Cerebellar nuclear complex (tissue), 1 donor: ENCODE measurements at regions not wholly inside any gene's neighbourhood (a gene's known extent, or its start where the extent isn't known, plus 50 kb on each side); places are given as distances from the start of the nearest gene placed in this dataset.
"Not testable (repeated sequence)": the region's sequence is repeated elsewhere in the genome, so short reads cannot be mapped to it uniquely, and the experiment has no call there.

Experiments
- DNase-seq, 2 experiments: peaks; one replicate each; lab custom pipeline; 2025; lab: John Stamatoyannopoulos, UW

DNA sequence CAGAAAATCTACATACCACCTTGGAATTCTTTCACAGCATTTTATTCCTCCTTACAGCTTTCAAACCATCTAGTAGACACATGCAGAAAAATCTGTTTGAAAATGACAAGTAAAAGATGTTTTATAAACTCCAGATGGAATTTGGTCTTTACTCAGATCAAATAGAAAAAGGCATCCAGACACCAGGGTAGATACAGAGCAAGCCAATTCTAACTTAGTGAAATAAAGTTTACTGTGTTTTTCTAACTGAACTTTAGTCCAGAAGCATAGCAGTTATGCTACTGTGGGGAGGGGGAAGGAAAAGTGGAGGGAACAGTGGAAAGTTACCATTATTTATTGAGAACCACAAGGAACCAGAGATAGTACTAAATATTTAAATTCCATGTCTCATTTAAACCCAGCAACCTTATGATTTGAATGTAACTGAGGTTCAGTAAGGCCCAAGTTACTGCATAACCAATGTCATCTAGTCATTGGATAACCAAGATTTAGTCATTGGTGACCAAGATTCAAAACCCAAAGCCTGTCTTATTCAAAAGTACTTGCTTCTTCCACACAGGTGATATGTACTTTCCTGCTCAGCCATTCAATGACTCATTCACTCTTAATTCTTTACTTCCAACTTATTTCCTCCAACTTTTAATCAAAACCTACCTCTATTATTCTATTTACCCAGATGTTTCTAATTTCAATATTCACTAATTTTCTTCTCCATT is 57.7 kb downstream of the RAD51AP2 start:
- no peak for DNase-seq

DNA sequence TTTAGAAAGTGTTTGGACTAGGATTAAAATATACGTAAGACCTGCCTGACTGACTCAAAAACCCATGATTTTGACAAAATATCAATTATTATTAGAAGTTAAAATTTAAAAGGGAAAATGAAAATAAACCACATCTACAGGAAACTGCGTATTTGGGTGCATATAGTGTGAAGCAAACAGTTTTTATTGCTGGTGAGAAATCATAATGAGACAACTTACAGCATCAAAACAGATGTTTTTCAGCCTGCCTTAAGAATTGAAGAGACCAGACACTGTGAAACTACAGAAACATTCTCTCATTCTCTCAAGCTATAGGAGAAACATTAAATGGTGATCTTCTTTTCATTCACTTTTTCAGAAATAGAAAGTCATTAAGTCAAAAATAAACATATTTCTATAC is 62.9 kb downstream of the RAD51AP2 start:
- no peak for DNase-seq

GRCh38 chr2:17446191-17446590 is 72.0 kb downstream of the RAD51AP2 start:
- DNase-seq, result not testable (repeated sequence)

DNA sequence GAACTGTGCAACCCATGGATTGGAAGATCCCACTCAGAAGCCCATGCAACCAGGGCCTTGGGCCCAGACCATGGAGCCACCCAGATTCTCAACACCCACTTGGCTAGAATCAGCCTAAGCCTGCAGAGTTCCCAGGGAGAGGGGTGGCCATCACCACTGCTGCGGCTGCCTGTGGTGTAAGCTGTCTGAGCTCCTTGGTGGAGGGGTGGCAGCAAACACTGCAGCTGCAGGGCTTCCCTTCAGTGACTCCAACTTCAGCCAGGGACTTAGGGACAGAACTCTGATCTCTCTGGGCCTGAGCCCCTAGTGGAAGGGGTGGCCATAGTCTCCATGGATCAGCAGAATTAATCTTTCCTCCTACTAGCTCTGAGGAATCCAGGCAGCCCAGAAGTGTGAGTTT is 72.5 kb downstream of the RAD51AP2 start:
- DNase-seq, result no peak

- no peak for DNase-seq
These were observed 75.9 kb downstream of the RAD51AP2 start for GRCh38 chr2:17442334-17442733.

- DNase-seq, result no peak
These were observed 76.5 kb downstream of the RAD51AP2 start for GRCh38 chr2:17441790-17442189.

DNA sequence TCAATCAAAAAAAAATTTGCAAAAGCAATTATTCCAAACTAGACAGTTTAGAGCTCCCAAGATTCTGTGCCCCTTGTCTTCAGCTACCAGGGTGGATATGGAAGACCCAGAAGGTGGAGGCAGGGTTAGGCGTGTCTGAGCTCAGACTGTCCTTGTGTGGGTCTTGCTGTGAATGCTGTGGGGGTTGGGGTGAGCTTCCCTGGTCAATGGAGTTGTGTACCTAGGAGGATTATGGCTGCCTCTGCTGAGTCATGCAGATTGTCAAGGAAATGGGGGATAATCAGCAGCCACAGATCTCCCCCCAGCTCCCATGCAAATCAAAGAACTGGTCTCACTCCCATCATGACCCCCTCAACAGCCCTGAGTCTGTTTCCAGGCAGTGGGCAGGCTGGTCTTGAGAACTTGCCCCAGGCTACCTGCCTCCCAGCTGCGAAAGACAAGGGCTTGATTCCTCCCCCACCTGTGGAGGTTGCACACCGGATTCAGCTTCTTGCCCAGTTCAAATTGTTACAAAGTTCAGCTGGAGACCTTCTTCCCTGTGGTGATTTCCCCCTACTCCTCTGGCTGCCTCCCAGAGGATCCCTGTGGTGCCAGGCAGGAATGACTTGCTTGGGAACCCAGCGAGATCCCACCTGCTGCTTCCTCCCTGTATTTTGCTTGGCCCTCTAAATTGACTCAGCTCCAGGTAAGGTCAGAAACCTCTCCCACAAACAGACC is 77.0 kb downstream of the RAD51AP2 start:
- no peak for DNase-seq

DNA sequence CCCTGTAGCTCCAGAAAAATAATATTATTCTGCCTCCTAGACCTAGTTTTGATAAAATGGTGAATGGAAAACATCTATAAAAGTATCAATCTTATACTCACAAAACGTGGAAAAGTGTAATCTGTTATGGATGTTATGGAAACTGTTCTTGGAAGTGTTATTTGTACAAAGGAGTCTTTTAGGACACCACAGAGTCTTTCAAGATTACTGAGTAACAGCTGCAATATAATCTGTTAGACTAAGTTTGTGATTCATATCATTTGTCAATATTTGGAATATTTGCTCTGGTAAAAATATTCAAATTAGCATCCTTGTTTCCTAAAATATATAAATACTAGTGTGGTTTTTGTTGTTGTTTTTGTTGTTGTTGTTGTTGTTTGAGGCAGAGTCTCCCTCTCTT is 87.9 kb downstream of the RAD51AP2 start:
- DNase-seq, result no peak

- no peak for DNase-seq
These were observed 89.1 kb downstream of the RAD51AP2 start for GRCh38 chr2:17429130-17429529.

- DNase-seq, result no peak
These were observed 90.8 kb downstream of the RAD51AP2 start for GRCh38 chr2:17427401-17427800.

DNA sequence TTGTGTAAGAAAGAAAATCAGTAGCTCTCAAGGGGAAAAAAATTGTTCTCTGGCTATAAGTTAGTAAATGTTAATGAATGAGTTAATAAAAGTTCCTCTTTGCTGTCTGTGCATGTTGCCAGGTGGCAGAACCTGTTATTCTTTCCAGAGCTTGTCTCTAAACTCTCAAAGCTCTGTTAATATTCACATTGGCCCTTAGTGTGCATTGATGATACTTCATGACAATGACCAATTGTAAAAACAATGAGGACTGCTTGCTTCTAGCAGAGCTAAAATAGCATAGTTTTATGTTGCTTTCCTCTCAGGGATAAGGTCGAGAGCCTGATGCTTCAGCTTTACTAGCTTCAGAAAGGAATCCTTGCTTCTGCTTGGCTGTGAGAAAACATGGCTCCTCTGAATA is 91.5 kb downstream of the RAD51AP2 start:
- DNase-seq, result no peak

DNA sequence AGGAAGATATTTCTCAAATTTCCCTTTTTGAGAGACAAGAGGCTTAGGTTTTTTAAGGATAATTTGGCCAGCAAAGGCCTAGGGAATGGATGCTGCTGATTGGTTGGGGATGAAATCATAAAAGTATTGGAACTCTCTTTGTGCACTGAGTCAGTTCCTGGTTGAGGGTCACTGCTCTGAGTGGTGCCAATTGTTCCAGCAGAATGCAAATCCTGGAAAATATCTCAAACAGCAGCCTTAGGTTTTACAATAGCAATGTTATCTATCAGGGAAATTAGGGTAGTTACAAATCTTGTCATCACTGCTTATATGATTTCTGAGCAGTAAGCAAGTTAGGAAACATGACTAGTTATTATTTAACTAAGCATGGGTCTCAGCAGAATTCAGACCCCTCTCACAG is 96.2 kb downstream of the RAD51AP2 start:
- no peak for DNase-seq

DNA sequence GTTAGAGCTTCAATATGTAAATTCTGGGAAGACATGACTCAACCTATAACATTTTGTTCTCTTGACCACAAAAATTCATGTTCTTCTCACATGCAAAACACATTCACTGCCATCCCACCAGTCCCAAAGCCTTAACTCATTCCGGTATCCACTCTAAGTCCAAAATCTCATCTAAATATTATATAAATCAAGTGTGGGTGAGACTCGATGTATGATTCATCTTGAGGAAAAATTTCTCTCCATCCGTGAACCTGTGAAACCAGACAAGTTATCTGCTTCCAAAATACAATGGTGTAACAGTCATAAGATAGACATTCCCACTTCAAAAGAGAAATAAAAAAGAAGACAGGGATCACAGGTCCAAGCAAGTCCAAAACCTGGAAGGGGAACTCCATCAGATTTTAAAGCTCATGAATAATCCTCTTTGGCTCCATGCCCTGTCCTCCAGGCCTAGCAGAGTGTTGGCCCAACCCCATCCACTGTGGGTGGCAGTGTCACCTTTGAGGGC is 101.3 kb downstream of the RAD51AP2 start:
- DNase-seq, result no peak

DNA sequence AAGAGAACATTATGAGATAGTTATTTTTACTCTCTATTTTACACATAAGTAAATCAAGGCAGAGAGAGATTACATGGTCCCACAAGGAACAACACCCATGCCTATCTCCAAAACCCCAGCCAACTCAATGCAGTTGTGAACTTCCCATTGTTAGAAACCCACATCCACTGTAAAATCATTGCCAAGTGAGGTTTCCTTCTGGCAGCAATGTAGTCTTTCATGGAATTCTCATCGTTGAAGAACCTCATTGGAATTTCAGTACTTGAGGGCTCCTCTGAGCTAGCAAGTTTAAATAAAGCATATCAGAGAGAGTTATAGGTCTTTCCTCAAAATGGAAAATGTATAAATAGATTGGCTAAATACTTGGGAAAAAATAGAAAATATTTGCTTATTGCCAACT is 105.2 kb downstream of the RAD51AP2 start:
- DNase-seq, result no peak

- DNase-seq, result no peak
These were observed 117.1 kb downstream of the RAD51AP2 start for GRCh38 chr2:17401096-17401495.

GRCh38 chr2:17398770-17399169 is 119.5 kb downstream of the RAD51AP2 start:
- no peak for DNase-seq

DNA sequence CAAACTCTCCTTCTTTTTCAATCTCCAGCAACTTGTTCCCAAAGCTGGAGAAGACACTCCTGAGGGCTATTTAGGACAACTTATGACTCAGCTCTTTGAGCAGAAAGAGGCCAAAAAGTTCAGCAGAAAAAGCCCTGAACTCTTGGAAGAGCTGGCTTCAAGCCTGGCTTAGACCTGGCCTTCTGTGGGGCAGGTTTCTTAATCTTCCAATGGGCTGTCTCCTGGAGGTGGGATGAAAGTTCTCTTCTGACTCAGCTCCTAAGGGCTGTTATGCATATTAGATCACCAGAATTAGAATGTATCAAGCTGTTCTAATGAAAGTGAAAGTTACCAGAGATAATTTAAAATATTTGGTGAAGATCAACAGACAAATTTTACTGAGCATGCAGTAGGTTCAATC is 129.4 kb downstream of the RAD51AP2 start:
- no peak for DNase-seq

- no peak for DNase-seq
These were observed 130.6 kb downstream of the RAD51AP2 start for GRCh38 chr2:17387591-17387990.

DNA sequence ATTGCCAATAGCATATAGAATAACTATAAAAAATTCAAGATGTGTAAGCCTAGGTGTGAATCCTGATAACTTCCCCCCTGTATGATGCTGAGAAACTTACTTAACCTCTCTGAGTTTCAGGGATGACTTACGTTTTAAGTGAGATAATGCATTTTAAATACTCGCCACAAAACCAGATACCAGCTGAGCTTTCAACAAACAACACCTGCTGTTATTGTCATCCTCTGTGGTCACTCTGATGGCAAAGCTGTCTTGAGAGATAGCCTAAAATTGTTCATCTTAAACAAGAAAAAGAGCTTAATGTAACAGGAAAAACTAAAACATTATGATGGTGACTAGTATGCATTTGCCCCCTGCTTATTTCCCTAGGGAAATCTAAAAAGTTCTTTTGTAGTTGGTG is 131.5 kb downstream of the RAD51AP2 start:
- DNase-seq, result no peak

- DNase-seq, result no peak
These were observed 138.2 kb downstream of the RAD51AP2 start for GRCh38 chr2:17380003-17380402.

GRCh38 chr2:17375262-17375661 is 143.0 kb downstream of the RAD51AP2 start:
- DNase-seq, result no peak

GRCh38 chr2:17373741-17374140 is 144.5 kb downstream of the RAD51AP2 start:
- no peak for DNase-seq

DNA sequence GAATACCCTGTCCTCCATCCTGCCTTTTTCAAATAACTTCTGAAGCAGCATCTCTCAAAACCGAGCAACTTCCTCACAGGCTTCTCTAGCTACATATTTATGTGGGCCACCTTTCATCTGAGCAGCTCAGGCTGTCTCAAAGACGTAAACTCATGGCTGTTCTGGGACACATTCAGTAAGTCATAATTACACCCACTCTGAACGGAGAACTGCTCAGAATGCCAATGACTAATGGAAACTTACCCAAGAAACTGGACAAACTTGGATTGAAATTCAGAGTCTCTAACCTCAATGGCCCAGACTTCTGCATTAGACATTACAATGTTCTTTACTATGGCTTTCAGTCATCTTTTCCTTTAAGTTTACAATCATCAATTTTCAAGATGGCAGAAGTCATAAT is 145.2 kb downstream of the RAD51AP2 start:
- no peak for DNase-seq

DNA sequence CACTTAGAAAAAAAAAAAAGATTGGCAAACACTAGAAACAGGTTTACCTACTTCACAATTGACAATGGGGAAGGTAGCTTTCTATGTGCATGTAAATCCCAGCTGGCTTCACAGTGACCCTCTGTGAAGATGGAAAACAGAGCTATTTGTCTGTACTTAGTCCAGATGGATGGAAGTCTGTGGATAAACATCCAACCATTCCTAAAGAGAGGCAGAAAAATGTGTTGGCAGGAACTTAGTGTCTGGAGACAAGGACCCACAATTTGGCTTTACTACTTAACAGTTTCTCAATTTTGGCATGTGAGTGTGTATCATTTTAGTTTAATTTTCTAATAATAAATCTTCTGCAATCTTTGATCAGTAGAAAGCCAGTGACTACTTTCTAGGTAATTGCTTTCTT is 154.4 kb downstream of the RAD51AP2 start:
- no peak for DNase-seq
